OCI-LY3 (cell line): ENCODE measurements at regions not wholly inside any gene's neighbourhood (a gene's known extent, or its start where the extent isn't known, plus 50 kb on each side); places are given as distances from the start of the nearest gene placed in this dataset.

Experiments
- EZH2phosphoT487 ChIP-seq: fragments of 200-600 bp; shearing (Covaris generic); IDR thresholded peaks from 2 replicates; pipeline ENCODE4 v1.6.1; 2018; ENCODE audit warnings: antibody characterized with exemption, mixed run types, low read depth
- TF ChIP-seq, protein P1 (sequence below): fragments of 200-600, 300-600 bp; sonication (generic); IDR thresholded peaks from 2 replicates; pipeline ENCODE4 v1.5.1; 2014; ENCODE audit warnings: antibody characterized with exemption, low read length, low read depth

DNA sequence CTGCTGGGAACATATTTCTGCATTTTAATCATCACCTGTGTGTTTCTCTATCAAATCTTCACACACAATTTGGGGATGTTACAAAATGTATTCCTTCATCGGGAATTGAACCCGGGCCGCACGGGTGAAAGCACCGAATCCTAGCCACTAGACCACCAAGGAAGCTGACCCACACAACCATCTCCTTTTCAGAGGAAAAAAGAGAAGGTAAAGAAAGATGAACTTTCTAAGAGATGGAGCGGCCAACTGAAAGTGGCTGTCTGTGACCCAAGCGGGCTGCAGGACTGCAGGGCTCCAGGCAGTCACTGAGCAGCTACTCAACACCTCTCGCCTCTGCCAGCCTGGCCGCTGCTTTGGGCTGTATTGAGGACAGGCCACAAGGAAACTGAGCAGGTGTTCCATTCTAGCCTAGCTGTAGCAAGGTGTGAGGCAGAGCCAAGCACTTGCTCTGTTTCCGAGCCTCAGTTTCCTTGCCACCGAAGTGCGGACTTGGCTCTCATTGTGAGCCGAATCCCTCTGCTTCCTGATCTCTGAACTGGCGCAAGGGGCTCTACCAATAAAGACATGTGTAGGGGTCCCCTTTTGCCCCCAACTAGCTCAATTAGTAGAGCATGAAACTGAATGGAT lies 156.9 kb upstream of the NBPF11 start:
- TF ChIP-seq, protein P1, sequence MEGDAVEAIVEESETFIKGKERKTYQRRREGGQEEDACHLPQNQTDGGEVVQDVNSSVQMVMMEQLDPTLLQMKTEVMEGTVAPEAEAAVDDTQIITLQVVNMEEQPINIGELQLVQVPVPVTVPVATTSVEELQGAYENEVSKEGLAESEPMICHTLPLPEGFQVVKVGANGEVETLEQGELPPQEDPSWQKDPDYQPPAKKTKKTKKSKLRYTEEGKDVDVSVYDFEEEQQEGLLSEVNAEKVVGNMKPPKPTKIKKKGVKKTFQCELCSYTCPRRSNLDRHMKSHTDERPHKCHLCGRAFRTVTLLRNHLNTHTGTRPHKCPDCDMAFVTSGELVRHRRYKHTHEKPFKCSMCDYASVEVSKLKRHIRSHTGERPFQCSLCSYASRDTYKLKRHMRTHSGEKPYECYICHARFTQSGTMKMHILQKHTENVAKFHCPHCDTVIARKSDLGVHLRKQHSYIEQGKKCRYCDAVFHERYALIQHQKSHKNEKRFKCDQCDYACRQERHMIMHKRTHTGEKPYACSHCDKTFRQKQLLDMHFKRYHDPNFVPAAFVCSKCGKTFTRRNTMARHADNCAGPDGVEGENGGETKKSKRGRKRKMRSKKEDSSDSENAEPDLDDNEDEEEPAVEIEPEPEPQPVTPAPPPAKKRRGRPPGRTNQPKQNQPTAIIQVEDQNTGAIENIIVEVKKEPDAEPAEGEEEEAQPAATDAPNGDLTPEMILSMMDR = no peak
- TF ChIP-seq EZH2phosphoT487 = no peak
